GM12872 (cell line): ENCODE measurements at regions not wholly inside any gene's neighbourhood (a gene's known extent, or its start where the extent isn't known, plus 50 kb on each side); places are given as distances from the start of the nearest gene placed in this dataset.

Experiments used
- TF ChIP-seq, protein P1 (sequence below): IDR thresholded peaks from 3 replicates; pipeline ENCODE4 v1.5.1; 2011; ENCODE audit warnings: low read depth, mild to moderate bottlenecking, low read length, moderate library complexity; ENCODE audit not compliant: insufficient read depth

DNA sequence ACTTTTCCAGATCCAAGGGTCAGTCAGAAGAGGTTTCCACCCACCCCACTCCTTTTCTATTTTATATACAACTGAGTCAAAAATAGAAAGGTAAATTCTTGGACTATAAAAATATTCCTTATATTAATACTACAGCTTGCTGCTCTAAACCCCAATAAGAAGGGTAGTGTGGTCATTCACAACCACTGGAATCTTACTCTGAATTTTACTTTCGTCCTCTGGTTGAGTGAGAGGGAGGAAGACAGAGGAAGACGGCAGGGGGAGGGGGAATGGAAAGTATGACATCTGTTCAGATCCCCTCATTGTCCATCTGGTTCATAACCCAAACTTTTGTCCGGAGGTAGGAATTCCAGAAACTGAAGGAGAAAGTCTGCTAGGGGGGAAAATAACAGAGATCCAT is 67.2 kb downstream of the MAF start:
- TF ChIP-seq, protein P1, sequence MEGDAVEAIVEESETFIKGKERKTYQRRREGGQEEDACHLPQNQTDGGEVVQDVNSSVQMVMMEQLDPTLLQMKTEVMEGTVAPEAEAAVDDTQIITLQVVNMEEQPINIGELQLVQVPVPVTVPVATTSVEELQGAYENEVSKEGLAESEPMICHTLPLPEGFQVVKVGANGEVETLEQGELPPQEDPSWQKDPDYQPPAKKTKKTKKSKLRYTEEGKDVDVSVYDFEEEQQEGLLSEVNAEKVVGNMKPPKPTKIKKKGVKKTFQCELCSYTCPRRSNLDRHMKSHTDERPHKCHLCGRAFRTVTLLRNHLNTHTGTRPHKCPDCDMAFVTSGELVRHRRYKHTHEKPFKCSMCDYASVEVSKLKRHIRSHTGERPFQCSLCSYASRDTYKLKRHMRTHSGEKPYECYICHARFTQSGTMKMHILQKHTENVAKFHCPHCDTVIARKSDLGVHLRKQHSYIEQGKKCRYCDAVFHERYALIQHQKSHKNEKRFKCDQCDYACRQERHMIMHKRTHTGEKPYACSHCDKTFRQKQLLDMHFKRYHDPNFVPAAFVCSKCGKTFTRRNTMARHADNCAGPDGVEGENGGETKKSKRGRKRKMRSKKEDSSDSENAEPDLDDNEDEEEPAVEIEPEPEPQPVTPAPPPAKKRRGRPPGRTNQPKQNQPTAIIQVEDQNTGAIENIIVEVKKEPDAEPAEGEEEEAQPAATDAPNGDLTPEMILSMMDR, result no peak

DNA sequence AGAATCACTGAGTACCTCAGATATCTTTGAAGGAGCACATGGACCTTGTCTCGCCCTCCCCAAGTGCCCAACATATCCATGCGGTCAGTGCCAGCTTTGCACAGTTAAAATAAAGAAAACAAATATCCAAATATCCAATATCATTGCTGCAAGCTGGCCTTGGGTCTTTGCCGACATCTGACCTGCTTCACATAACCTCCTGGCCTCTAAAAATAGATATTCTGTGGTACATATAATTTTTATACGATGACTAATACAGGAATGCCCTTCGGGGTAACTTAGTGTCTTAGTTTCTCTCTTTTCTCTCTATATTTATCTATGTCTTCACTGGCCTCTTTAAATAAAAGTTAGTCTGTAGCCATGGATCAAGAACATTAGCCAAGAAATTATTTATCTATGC is 67.8 kb downstream of the MAF start:
- TF ChIP-seq, protein P1, result no peak

DNA sequence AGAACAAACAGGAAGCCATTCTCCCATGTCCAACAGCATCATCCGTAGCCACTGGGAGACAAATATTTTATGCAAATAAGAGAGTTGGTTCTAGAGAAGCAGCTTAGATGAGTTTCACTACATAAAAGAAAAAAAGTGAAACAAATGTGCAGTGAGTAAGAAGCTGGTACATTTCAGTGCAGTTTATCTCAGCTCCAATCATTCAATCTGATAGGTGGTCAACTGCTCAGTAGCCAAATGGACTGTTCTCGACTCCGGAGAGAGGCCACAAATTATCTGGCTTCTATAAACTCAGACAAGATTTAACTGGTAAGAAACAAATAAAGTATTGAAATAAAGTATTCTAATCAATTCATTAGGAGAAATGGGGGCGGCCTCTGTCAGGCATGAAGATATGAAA is 68.3 kb downstream of the MAF start:
- TF ChIP-seq, protein P1, result no peak

DNA sequence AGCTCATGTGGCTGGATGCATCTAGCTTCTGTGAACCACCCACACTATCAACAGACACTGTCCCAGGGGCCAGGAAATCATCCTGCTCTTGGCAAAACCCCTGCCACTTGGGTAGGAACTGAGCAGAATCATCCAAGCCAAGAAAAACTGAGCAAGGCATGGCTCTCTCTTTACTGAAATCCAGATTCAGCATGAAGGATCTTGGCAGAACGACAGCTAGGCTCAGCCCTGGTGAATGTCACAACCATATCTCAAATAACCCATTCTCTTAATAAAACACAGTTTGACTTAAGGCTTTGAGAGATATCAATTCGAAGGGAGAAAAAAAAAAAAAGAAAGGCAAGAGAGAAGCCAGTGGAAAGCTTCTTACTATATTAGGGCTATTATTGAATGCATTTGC is 72.2 kb downstream of the MAF start:
- TF ChIP-seq, protein P1, result no peak

DNA sequence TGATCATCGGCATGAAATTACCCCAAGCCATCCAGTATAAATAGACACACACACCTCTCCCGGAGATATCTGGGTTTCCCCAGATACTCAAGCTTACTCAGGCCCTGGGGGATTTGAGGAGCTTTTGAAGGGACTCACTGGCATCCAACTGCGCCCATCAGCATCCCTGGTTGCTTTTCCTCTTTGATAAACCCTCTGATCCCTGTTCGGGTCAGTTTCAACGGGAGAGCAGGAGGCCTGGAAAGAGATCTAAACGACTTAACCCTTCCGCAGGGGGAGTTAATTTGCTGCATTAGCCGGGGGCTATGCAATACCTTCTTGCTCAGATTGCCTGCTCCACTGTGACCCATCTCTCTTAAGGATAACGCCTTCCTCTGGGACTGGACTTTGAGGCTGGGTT is 76.6 kb downstream of the MAF start:
- TF ChIP-seq, protein P1, result no peak

DNA sequence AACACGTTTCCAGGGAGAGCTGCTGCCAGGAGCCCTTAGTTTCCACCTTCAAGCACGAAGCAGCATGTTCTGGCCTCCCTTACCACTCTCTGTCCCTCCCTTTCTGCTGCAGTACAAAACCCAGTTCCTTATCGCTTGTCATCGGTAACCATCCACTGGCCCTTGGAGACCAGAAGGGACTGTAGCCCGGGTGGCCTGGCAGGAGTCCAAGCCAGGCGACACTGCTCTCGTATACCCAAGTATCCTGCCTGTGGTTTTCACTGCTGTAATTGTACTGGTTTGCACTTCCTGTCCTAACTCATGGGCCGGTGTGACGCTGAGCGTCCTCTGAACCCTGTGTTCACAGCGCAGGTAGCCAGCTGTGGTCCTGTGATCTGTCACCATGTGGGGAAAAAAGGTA is 81.1 kb downstream of the MAF start:
- TF ChIP-seq, protein P1, result no peak

DNA sequence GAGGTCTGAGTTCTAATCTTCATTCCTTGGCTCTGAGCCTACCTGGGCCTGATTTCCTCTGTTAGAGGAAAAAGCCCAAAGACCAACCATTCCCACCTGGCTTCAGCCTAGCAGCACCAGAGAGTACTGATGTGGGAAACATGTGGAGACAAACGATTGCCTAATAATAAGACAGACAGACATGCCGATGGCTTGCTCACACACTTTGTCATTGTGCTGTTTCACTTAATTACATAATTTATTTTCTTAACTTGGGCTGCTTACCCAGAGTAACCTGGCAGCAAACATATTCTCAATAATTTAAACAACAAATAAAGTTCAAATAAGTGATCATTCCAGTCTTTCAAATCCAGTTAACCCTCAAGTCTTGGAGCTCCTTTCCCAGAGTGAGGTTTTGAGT is 83.4 kb downstream of the MAF start:
- TF ChIP-seq, protein P1, result no peak

DNA sequence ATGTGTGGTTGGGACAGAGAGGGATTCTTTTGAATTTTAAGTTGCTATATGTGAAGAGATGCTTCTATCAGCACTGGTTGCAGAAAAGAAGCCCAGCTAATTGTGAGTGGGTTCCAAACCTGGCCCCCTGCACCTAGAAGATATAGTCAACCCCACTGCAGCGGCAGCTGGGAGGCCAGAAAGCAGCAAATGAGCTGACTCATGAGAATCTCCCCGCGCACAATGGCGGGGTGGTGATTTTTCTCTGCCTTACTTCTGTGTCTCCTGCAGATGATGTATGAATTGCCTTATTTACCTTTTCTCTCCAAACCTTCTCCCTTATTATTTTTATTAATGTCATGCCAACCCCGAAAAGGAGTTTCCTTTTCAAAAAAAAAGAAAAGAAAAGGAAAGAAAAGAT is 89.7 kb downstream of the MAF start:
- TF ChIP-seq, protein P1, result no peak
